ENCODE measurements at regions not wholly inside any gene's neighbourhood (a gene's known extent, or its start where the extent isn't known, plus 50 kb on each side); places are given as distances from the start of the nearest gene placed in this dataset.

- TF ChIP-seq GATA2 (IDR thresholded peaks at IDR 0.05; ENCODE audit: low read depth, low read length), result no peak
- no peak for TF ChIP-seq GATA3 (IDR thresholded peaks at IDR 0.05; ENCODE audit: low read depth, low read length)
Observed at GRCh38 chr2:157106950-157107349, 150.6 kb upstream of the GALNT5 start.
